Fibroblast of lung (primary cell): ENCODE measurements at regions not wholly inside any gene's neighbourhood (a gene's known extent, or its start where the extent isn't known, plus 50 kb on each side); places are given as distances from the start of the nearest gene placed in this dataset.

Source experiments
- EZH2 ChIP-seq: IDR thresholded peaks from 2 replicates; pipeline ENCODE4 v1.5.1; 2012; ENCODE audit warnings: low read length, control low read depth, mild to moderate bottlenecking; ENCODE audit errors: missing control alignments
- TF ChIP-seq, protein P1 (sequence below), 2 donors: IDR thresholded peaks in 1 of 2; conservative IDR thresholded peaks in 1 of 2; 1 replicate in 1 of 2; 2 replicates in 1 of 2; pipeline ENCODE4 v1.5.1; 2011 to 2012; ENCODE audit warnings: low read length in 2 of 2, control low read depth in 1 of 2, inconsistent platforms in 1 of 2, low read depth in 1 of 2, mild to moderate bottlenecking in 1 of 2

DNA sequence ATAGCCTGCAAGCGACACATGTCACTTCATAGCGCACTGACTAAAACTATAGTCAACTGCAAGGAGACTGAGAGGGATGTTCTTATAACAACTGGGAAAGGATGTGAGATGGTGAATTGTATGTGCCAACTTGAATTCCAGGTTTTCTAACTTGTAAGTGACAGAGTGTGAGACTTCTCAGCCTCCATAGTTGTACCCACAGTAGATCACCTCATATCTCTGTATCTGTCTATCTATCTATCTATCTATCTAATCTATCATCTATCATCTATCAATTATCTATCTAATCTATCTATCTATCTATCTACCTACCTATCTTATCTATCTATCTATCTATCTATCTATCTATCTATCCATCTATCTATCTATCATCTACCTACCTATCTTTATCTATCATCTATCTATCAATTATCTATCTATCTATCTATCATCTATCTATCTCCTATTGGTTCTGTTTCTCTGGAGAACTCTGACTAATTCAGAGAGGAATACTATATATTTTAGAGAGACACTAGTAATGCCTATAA is 162.3 kb downstream of the CTH start:
- no peak for TF ChIP-seq EZH2
- TF ChIP-seq, protein P1, sequence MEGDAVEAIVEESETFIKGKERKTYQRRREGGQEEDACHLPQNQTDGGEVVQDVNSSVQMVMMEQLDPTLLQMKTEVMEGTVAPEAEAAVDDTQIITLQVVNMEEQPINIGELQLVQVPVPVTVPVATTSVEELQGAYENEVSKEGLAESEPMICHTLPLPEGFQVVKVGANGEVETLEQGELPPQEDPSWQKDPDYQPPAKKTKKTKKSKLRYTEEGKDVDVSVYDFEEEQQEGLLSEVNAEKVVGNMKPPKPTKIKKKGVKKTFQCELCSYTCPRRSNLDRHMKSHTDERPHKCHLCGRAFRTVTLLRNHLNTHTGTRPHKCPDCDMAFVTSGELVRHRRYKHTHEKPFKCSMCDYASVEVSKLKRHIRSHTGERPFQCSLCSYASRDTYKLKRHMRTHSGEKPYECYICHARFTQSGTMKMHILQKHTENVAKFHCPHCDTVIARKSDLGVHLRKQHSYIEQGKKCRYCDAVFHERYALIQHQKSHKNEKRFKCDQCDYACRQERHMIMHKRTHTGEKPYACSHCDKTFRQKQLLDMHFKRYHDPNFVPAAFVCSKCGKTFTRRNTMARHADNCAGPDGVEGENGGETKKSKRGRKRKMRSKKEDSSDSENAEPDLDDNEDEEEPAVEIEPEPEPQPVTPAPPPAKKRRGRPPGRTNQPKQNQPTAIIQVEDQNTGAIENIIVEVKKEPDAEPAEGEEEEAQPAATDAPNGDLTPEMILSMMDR (conservative IDR thresholded peaks at IDR 0.05 in 1 of 2, IDR thresholded peaks at IDR 0.05 in 1 of 2; ENCODE audit: low read depth in 1 of 2, low read length in 2 of 2) = no peak
